RWPE2 (cell line): ENCODE measurements at regions not wholly inside any gene's neighbourhood (a gene's known extent, or its start where the extent isn't known, plus 50 kb on each side); places are given as distances from the start of the nearest gene placed in this dataset.
A peak's percentile ranks its signal among the peaks of the same experiment; 100 is the strongest.
"Not testable (repeated sequence)": the region's sequence is repeated elsewhere in the genome, so short reads cannot be mapped to it uniquely, and the experiment has no call there.

Source experiments
- ATAC-seq: fragments of 200-7000 bp; cut with Tn5 transposase; 3 replicates; pipeline ENCODE4 v1.9.1; 2021; ENCODE audit warnings: low read depth
- DNase-seq: peaks from one replicate; pipeline ENCODE4 v3.0.0-alpha.2; 2020; ENCODE audit warnings: low spot score
- H3K27ac ChIP-seq: fragments of 450-650 bp; 2 replicates; pipeline ENCODE4 v1.5.1; 2017; ENCODE audit warnings: mild to moderate bottlenecking; ENCODE audit not compliant: poor library complexity, severe bottlenecking
- H3K27me3 ChIP-seq: fragments of 250-450 bp; sonication (Bioruptor Pico); 2 replicates; pipeline ENCODE4 v1.5.1; 2021; ENCODE audit warnings: mild to moderate bottlenecking, moderate library complexity; ENCODE audit not compliant: insufficient read depth, poor library complexity, severe bottlenecking
- H3K36me3 ChIP-seq: fragments of 250-450 bp; sonication (Bioruptor Pico); 2 replicates; pipeline ENCODE4 v1.5.1; 2020; ENCODE audit warnings: low read depth, mild to moderate bottlenecking, moderate library complexity
- H3K4me1 ChIP-seq: fragments of 250-450 bp; sonication (Bioruptor Pico); 2 replicates; pipeline ENCODE4 v1.5.1; 2021; ENCODE audit warnings: mild to moderate bottlenecking, moderate library complexity; ENCODE audit not compliant: insufficient read depth, poor library complexity, severe bottlenecking
- H3K4me3 ChIP-seq: fragments of 250-450 bp; sonication (Bioruptor Pico); 2 replicates; pipeline ENCODE4 v1.5.1; 2021; ENCODE audit warnings: mild to moderate bottlenecking, moderate library complexity; ENCODE audit not compliant: severe bottlenecking
- H3K9me3 ChIP-seq: fragments of 250-450 bp; sonication (Bioruptor Pico); 2 replicates; pipeline ENCODE4 v1.5.1; 2021; ENCODE audit warnings: mild to moderate bottlenecking, moderate library complexity; ENCODE audit not compliant: severe bottlenecking
- TF ChIP-seq, protein P1 (sequence below): fragments of 450-650 bp; IDR thresholded peaks from one replicate; pipeline ENCODE4 v1.5.1; 2017; ENCODE audit warnings: mild to moderate bottlenecking, moderate library complexity; ENCODE audit not compliant: poor library complexity, severe bottlenecking

DNA sequence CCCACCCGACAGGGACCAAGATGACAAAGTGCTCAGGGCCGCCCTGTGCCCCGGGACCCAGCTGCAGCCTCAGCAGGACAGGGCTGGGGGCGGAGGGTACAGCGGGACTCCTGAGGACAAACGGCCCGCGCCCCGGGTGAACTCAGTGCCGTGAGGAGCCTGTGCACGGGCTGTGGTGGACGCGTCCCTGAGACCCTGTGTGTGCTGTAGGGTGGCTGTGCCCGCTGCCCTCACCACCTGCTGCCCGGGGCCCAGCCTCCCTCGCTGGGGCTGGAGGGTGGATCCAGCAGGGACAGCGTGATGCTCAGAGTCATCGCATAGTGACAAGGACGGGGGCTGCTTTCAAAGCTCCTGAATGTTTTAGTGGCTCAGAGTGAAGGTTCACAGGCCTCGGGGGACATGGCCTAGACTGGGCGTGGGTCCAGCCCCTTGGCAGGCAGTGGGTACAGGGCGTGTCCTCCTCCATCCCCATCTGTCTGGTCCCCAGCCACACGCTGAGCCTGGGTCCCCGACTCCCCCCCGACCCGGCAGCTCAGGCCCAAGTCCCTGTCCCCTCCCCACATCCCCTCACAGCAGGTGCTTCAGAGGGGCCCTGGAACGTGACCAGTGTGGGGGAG is 172.7 kb downstream of the TMEM121 start:
- ATAC-seq, result peak; percentile 3; the same call in 1 of the 3 replicates

DNA sequence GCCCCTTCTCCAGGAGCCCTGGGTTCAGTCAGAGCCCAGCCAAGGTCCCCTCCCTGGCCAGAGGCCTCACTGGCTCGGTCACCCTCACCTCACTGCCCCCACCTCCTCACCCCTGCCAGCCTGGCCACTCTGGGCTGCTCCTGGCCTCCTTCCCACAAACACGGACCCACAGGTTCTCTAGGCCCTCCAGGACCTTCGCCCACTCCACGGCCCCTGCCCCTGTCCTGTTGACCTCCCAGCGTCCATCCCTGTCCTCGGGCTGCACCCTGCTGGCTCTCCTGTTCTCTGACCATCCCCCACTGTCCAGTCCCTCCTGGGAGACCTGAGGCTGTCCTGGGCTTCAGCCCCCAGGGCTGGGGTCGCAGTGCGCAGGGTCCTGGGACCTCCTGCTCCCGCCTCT is 173.3 kb downstream of the TMEM121 start:
- H3K9me3 ChIP-seq, H3K27me3 ChIP-seq, H3K4me1 ChIP-seq, H3K36me3 ChIP-seq, H3K4me3 ChIP-seq, H3K27ac ChIP-seq: not testable (repeated sequence)
- DNase-seq, result peak; percentile 75
- 0 out of 3 replicates have a peak, but pooled peaks have one; percentile 2 for ATAC-seq

More for the DNA sequence above, 172.7 kb downstream of the TMEM121 start:
- DNase-seq, result peak; percentile 43
- not testable (repeated sequence) for H3K4me3 ChIP-seq, H3K27me3 ChIP-seq, H3K36me3 ChIP-seq, H3K27ac ChIP-seq, H3K4me1 ChIP-seq, H3K9me3 ChIP-seq

DNA sequence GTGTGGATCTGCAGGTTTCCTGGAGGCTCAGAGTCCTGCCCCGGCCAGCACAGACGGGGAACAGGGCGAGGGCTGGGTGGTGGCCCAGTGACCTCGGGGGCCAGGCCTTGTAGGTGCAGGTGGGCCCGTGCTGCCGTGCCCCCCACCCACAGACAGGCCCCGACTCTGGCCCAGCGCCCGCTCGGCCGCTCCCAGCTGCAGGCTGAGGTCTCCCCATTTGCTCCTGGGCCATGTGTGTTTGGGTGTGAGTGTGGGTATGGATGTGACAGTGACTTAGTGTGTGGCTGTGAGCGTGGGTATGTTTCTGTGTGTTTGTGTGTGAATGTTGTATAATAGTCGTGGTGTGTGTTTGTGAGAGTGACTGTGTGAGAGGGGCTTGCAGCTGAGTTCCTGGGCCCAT is 173.8 kb downstream of the TMEM121 start:
- not testable (repeated sequence) for H3K4me3 ChIP-seq, H3K9me3 ChIP-seq
- DNase-seq, result peak; percentile 66

GRCh38 chr14:105700622-105701288 is 174.4 kb downstream of the TMEM121 start:
- peak; percentile 30 for DNase-seq
- Histone ChIP-seq H3K27ac (no peak overlapping the region), H3K9me3 (no peaks in the 10 kb centered on the region), H3K4me1 (no peaks in the 10 kb centered on the region), H3K4me3 (no peak overlapping the region), H3K27me3 (no peaks in the 10 kb centered on the region), H3K36me3 (no peaks in the 10 kb centered on the region)
- TF ChIP-seq, protein P1, sequence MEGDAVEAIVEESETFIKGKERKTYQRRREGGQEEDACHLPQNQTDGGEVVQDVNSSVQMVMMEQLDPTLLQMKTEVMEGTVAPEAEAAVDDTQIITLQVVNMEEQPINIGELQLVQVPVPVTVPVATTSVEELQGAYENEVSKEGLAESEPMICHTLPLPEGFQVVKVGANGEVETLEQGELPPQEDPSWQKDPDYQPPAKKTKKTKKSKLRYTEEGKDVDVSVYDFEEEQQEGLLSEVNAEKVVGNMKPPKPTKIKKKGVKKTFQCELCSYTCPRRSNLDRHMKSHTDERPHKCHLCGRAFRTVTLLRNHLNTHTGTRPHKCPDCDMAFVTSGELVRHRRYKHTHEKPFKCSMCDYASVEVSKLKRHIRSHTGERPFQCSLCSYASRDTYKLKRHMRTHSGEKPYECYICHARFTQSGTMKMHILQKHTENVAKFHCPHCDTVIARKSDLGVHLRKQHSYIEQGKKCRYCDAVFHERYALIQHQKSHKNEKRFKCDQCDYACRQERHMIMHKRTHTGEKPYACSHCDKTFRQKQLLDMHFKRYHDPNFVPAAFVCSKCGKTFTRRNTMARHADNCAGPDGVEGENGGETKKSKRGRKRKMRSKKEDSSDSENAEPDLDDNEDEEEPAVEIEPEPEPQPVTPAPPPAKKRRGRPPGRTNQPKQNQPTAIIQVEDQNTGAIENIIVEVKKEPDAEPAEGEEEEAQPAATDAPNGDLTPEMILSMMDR, result no peak
- peak; percentile 53 for ATAC-seq

More for the DNA sequence above, 173.8 kb downstream of the TMEM121 start:
- not testable (repeated sequence) for H3K27ac ChIP-seq, ATAC-seq, H3K36me3 ChIP-seq, H3K4me1 ChIP-seq, H3K27me3 ChIP-seq

GRCh38 chr14:105701456-105702274 is 175.3 kb downstream of the TMEM121 start:
- no peaks in the 10 kb centered on the region for H3K4me1 ChIP-seq
- no peak overlapping the region for H3K4me3 ChIP-seq
- ATAC-seq, result no peak
- no peaks in the 10 kb centered on the region for H3K9me3 ChIP-seq
- no peak overlapping the region for H3K27ac ChIP-seq
- no peaks in the 10 kb centered on the region for H3K27me3 ChIP-seq
- H3K36me3 ChIP-seq, result no peaks in the 10 kb centered on the region
- peak; percentile 41 for DNase-seq
- TF ChIP-seq, protein P1, result no peak

DNA sequence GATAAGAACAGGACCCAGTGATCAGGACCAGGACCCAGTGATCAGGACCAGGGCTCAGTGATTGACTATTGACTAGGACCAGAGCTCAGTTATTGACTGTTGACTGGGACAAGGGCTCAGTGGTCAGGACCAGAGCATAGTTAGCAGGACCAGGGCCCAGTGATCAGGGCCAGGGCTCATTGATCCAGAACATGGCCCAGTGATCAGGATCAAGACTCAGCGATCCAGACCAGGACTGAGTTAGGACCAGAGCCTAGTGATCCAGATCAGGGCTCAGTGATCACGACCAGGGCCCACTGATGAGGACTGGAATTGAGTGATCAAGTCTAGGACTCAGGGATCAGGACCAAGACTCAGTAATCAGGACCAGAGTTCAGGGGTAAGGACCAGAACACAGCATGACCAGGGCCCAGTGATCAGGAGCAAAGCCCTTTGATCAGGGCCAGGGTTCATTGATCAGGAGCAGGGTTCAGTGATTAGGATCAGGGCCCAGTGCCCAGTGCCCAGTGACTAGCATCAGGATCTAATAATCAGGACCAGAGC is 176.0 kb downstream of the TMEM121 start:
- TF ChIP-seq, protein P1, result no peak
- Histone ChIP-seq H3K9me3 (no peaks in the 10 kb centered on the region), H3K4me1 (no peaks in the 10 kb centered on the region), H3K4me3 (no peak overlapping the region), H3K27ac (no peak overlapping the region), H3K36me3 (no peaks in the 10 kb centered on the region), H3K27me3 (no peaks in the 10 kb centered on the region)
- peak; percentile 51 for DNase-seq
- no peak for ATAC-seq

- H3K27ac ChIP-seq, H3K27me3 ChIP-seq, ATAC-seq, H3K36me3 ChIP-seq, H3K4me1 ChIP-seq, H3K4me3 ChIP-seq, H3K9me3 ChIP-seq: not testable (repeated sequence)
- peak; percentile 46 for DNase-seq
Observed at GRCh38 chr14:105703044-105703665, 176.8 kb downstream of the TMEM121 start.

DNA sequence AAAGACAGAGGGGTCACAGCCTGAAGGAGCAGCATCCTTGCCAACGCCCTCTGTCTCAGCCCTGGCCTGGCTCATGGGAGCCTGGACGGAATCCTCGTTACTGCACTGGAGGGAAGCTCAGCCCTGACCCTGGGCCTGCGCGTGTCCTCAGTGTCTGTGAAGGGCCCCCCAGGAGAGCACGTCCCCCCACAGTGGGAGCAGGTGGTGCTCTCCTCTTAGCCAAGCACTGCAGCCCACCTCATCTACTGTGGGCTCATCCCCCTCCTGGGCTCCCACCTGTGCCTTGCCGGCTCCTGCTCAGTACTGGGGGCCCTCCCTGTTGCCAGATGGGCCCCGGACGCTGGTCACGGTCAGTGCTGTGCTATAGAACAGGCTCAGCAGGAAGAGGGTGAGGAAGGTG is 177.7 kb downstream of the TMEM121 start:
- H3K9me3 ChIP-seq, result not testable (repeated sequence)

More for the DNA sequence above, 177.7 kb downstream of the TMEM121 start:
- not testable (repeated sequence) for H3K4me3 ChIP-seq, H3K4me1 ChIP-seq, H3K27ac ChIP-seq, H3K36me3 ChIP-seq, ATAC-seq, H3K27me3 ChIP-seq
- peak; percentile 32 for DNase-seq
